GM12878 (cell line): ENCODE measurements at regions not wholly inside any gene's neighbourhood (a gene's known extent, or its start where the extent isn't known, plus 50 kb on each side); places are given as distances from the start of the nearest gene placed in this dataset.

Experiments used
- CHD4 ChIP-seq: fragments of 200-600 bp; sonication (generic); IDR thresholded peaks from 2 replicates; pipeline ENCODE4 v1.6.1; 2016; ENCODE audit warnings: mild to moderate bottlenecking
- DPF2 ChIP-seq: fragments of 450-650 bp; IDR thresholded peaks from 2 replicates; pipeline ENCODE4 v1.6.1; 2017; ENCODE audit warnings: mild to moderate bottlenecking
- EP300 ChIP-seq, 2 experiments: fragments of 150-350 bp in 1 of 2; IDR thresholded peaks; 2 replicates each; pipeline ENCODE4 v1.6.1; 2011 to 2012; ENCODE audit warnings: low read depth in 2 of 2, low read length in 2 of 2, borderline replicate concordance in 1 of 2, improper control_type of control experiment in 1 of 2, inconsistent platforms in 1 of 2; ENCODE audit not compliant: control insufficient read depth in 1 of 2
- POLR2AphosphoS2 ChIP-seq: IDR thresholded peaks from 2 replicates; pipeline ENCODE4 v1.6.1; 2011; ENCODE audit warnings: low read depth, mild to moderate bottlenecking, low read length, improper control_type of control experiment, moderate library complexity
- POLR2AphosphoS5 ChIP-seq: IDR thresholded peaks from 2 replicates; pipeline ENCODE4 v1.6.1; 2011; ENCODE audit warnings: mild to moderate bottlenecking, low read length, inconsistent platforms
- TF ChIP-seq, protein P1 (sequence below), 3 experiments: IDR thresholded peaks in 2 of 3; conservative IDR thresholded peaks in 1 of 3; 2 replicates each; pipeline ENCODE4 v1.5.1; 2011; ENCODE audit warnings: low read depth in 3 of 3, low read length in 3 of 3, mild to moderate bottlenecking in 3 of 3, control low read depth in 2 of 3, moderate library complexity in 2 of 3, inconsistent platforms in 1 of 3, mixed read lengths in 1 of 3; ENCODE audit not compliant: control insufficient read depth in 2 of 3, insufficient read depth in 1 of 3; ENCODE audit errors: extremely low read depth in 1 of 3
- TF ChIP-seq, protein P2 (sequence below): fragments of 150-350 bp; IDR thresholded peaks from 2 replicates; pipeline ENCODE4 v1.6.1; 2016; ENCODE audit warnings: low read depth, low read length
- TF ChIP-seq, protein P3 (sequence below): IDR thresholded peaks from 2 replicates; pipeline ENCODE4 v1.6.1; 2011; ENCODE audit warnings: borderline replicate concordance, low read depth, mild to moderate bottlenecking, moderate library complexity, mixed read lengths, low read length; ENCODE audit not compliant: insufficient read depth; ENCODE audit errors: extremely low read length

DNA sequence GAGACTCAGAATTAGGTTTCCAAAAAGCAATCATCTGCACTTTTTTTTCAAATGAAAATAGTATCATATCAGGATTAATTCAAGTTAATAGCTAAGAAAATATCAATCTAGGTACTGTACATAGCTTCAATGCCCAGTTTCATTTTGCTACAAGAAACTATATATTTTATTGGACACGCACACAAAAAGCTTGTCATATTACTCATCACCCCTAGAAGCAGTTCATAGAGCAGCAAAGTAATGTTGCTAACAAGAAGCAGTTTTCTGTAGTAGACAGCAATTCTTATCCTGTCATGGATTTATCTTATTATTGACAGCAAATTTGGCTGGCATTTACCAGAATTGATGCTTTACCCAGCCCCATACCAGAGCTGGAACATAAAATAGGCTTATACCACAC is 52.3 kb upstream of the LSM6 start:
- TF ChIP-seq POLR2AphosphoS5 = no peak
- no peak for TF ChIP-seq CHD4
- no peak for TF ChIP-seq EP300 (IDR thresholded peaks at IDR 0.05; ENCODE audit: borderline replicate concordance in 1 of 2, control insufficient read depth in 1 of 2, low read depth in 2 of 2, low read length in 2 of 2)
- TF ChIP-seq, protein P1, sequence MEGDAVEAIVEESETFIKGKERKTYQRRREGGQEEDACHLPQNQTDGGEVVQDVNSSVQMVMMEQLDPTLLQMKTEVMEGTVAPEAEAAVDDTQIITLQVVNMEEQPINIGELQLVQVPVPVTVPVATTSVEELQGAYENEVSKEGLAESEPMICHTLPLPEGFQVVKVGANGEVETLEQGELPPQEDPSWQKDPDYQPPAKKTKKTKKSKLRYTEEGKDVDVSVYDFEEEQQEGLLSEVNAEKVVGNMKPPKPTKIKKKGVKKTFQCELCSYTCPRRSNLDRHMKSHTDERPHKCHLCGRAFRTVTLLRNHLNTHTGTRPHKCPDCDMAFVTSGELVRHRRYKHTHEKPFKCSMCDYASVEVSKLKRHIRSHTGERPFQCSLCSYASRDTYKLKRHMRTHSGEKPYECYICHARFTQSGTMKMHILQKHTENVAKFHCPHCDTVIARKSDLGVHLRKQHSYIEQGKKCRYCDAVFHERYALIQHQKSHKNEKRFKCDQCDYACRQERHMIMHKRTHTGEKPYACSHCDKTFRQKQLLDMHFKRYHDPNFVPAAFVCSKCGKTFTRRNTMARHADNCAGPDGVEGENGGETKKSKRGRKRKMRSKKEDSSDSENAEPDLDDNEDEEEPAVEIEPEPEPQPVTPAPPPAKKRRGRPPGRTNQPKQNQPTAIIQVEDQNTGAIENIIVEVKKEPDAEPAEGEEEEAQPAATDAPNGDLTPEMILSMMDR (IDR thresholded peaks at IDR 0.05 in 2 of 3, conservative IDR thresholded peaks at IDR 0.05 in 1 of 3; ENCODE audit: control insufficient read depth in 2 of 3, extremely low read depth in 1 of 3, insufficient read depth in 1 of 3, low read depth in 3 of 3, low read length in 3 of 3) = no peak
- no peak for TF ChIP-seq DPF2
- TF ChIP-seq, protein P2, sequence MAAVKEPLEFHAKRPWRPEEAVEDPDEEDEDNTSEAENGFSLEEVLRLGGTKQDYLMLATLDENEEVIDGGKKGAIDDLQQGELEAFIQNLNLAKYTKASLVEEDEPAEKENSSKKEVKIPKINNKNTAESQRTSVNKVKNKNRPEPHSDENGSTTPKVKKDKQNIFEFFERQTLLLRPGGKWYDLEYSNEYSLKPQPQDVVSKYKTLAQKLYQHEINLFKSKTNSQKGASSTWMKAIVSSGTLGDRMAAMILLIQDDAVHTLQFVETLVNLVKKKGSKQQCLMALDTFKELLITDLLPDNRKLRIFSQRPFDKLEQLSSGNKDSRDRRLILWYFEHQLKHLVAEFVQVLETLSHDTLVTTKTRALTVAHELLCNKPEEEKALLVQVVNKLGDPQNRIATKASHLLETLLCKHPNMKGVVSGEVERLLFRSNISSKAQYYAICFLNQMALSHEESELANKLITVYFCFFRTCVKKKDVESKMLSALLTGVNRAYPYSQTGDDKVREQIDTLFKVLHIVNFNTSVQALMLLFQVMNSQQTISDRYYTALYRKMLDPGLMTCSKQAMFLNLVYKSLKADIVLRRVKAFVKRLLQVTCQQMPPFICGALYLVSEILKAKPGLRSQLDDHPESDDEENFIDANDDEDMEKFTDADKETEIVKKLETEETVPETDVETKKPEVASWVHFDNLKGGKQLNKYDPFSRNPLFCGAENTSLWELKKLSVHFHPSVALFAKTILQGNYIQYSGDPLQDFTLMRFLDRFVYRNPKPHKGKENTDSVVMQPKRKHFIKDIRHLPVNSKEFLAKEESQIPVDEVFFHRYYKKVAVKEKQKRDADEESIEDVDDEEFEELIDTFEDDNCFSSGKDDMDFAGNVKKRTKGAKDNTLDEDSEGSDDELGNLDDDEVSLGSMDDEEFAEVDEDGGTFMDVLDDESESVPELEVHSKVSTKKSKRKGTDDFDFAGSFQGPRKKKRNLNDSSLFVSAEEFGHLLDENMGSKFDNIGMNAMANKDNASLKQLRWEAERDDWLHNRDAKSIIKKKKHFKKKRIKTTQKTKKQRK = no peak
- TF ChIP-seq, protein P3, sequence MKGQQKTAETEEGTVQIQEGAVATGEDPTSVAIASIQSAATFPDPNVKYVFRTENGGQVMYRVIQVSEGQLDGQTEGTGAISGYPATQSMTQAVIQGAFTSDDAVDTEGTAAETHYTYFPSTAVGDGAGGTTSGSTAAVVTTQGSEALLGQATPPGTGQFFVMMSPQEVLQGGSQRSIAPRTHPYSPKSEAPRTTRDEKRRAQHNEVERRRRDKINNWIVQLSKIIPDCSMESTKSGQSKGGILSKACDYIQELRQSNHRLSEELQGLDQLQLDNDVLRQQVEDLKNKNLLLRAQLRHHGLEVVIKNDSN = no peak
- TF ChIP-seq POLR2AphosphoS2 = no peak
